ENCODE measurements at regions not wholly inside any gene's neighbourhood (a gene's known extent, or its start where the extent isn't known, plus 50 kb on each side); places are given as distances from the start of the nearest gene placed in this dataset.
"Not testable (repeated sequence)": the region's sequence is repeated elsewhere in the genome, so short reads cannot be mapped to it uniquely, and the experiment has no call there.

DNA sequence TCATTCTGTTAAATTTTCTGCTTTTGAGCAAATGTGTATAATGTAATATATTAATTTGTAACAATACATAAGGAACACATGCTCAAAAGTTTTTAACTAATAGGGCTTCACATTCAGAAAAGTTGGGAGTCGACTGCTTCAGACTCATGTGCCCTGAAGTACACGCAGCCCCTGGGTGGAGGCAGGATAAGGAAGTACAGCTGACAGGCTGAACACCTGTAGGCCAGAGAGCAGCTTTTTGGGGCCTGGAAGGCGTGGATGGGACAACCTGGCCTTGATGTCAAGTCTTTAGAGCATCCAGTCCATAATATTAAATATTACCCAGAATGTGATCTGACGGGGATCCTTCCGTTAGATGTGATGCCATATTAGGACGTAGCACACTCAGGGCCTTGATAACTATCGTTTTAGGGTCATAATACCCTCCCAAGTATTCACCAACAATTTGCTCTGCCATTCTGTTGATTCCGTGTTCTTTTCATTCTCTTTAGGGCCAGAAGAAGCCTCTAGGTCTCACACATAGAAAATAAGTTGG, 485.2 kb downstream of the SIPA1L2 start:
- no peak for TF ChIP-seq POLR2A (IDR thresholded peaks at IDR 0.05)
- TF ChIP-seq, protein P1, sequence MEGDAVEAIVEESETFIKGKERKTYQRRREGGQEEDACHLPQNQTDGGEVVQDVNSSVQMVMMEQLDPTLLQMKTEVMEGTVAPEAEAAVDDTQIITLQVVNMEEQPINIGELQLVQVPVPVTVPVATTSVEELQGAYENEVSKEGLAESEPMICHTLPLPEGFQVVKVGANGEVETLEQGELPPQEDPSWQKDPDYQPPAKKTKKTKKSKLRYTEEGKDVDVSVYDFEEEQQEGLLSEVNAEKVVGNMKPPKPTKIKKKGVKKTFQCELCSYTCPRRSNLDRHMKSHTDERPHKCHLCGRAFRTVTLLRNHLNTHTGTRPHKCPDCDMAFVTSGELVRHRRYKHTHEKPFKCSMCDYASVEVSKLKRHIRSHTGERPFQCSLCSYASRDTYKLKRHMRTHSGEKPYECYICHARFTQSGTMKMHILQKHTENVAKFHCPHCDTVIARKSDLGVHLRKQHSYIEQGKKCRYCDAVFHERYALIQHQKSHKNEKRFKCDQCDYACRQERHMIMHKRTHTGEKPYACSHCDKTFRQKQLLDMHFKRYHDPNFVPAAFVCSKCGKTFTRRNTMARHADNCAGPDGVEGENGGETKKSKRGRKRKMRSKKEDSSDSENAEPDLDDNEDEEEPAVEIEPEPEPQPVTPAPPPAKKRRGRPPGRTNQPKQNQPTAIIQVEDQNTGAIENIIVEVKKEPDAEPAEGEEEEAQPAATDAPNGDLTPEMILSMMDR (IDR thresholded peaks at IDR 0.05): no peak
- Histone ChIP-seq H3K4me1 (no peaks in the 10 kb centered on the region), H3K27me3 (no peaks in the 10 kb centered on the region), H3K27ac (no peak overlapping the region), H3K36me3 (no peaks in the 10 kb centered on the region), H3K9me3 (no peaks in the 10 kb centered on the region), H3K4me3 (no peak overlapping the region)
- DNase-seq: no peak

DNA sequence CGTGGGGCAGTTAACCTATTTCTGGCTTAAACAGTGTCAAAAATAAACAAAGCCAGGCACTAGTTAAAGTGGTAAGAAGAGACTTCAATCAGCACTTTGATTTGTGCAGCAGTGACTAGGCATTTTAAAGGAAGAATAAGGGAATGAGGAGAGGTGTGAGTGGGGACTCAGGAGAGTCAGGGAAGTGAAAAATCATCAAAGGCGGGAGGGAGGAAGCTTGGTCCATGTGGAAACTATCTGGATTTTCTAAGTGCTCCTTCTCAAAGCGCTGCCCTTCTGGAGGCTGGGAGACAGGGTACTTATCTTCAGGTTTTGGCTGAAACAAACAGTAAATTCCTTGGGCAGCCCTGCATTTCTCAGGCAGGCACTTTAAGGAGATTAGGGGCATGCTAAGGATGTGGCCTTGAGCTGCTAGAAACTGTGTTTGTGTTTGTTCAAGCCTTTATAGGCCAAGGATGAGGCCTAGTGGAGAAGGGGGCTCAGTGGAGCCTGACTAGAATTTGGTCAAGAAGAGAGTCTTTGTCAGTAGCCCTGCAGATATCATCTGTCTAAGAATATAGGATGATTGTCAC, 486.5 kb downstream of the SIPA1L2 start:
- DNase-seq: no peak
- Histone ChIP-seq H3K9me3 (no peaks in the 10 kb centered on the region), H3K36me3 (no peaks in the 10 kb centered on the region), H3K4me1 (no peaks in the 10 kb centered on the region), H3K4me3 (no peak overlapping the region), H3K27me3 (no peaks in the 10 kb centered on the region), H3K27ac (peak overlapping the region in 1 of 4 donors; percentile 36)
- TF ChIP-seq, protein P1 (IDR thresholded peaks at IDR 0.05): no peak
- no peak for TF ChIP-seq POLR2A (IDR thresholded peaks at IDR 0.05)

DNA sequence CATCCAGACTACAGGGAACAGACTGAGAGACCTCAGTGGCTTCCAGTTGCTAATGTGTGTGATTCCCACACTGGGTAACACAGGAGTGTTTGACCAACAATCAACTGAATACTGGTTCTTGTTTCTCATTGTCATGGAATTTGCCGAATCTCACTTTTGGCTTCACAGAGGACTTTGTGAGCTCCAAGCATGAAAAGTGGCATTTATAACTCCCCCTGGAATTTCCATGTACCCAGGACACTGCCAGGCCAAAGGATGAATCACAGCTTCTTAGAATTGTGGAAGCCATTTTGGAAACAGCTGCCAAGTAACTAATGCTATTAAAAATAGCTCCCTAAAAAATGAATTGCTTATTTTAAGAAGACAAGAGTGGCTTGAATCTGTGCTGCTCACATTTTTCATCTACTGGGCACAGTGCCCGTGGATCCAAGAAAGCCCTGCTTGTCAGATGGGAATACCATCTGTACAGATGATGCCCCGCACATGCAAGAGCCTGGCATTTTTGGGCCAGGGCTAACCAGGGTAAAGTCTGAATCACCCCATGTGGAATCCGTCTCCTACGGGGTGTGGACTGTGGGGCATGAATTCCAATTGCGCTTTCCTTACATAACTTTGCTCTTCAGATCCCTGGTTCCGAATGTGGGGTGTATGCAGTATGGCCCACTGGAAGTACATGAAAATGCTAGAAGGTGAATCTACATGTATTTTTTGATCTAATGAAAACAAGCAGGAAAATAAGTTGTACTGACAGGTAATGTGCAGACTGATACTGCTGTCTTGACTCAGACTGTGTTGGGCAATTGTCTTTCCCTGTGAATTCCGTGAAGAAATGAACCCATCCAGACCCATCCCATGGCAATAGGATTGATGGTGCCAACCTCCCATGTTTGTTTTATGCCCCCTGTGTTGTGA, 487.3 kb downstream of the SIPA1L2 start:
- Histone ChIP-seq H3K4me1 (no peaks in the 10 kb centered on the region), H3K4me3 (no peak overlapping the region), H3K27me3 (no peaks in the 10 kb centered on the region), H3K27ac (peak overlapping the region in 1 of 4 donors; percentile 36), H3K36me3 (no peaks in the 10 kb centered on the region), H3K9me3 (no peaks in the 10 kb centered on the region)
- TF ChIP-seq, protein P1 (IDR thresholded peaks at IDR 0.05): no peak
- no peak for TF ChIP-seq POLR2A (IDR thresholded peaks at IDR 0.05)
- no peak for DNase-seq

DNA sequence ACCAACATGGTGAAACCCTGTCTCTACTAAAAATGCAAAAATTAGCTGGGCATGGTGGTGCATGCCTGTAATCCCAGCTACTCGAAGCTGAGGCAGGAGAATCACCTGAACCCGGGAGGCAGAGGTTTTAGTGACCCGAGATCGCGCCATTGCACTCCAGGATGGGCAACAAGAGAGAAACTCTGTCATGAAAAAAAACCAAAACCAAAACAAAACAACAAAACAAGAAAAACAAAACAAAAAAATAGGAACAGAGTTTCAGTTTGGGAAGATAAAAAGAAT, 488.8 kb downstream of the SIPA1L2 start:
- not testable (repeated sequence) for H3K4me1 ChIP-seq, H3K9me3 ChIP-seq, H3K27ac ChIP-seq, H3K4me3 ChIP-seq, DNase-seq, H3K36me3 ChIP-seq, H3K27me3 ChIP-seq

DNA sequence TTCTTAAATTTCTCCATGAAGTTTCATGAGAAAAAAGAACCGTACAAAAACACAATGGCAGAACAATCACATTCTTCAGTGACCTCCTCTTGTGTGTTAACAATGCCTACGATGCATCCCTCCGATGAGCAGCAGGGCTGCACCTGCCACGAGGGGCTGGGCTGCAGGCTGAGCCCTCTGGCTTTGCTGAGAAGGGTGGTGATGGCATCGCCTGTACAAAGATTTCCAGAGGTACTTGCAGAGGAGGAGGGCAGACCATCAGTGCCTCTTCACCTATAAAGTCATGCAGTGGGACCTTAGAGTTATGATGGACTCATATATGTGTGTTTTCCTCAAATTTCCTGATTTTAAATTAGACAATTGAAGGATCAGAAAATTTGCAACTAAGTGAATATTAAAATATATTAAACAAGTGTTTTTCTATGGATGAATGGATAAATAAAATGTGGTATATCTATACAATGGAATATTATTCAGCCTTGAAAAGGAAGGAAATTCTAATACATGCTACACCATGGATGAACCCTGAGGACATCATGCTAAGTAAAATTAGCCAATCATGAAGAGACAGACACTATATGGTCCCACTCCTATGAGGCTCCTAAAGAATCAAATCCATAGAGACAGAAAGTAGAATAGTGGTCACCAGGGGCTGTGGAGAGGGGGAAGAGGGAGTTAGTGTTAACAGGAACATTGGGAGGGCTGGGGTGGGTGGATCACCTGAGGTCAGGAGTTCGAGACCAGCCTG, 489.3 kb downstream of the SIPA1L2 start:
- Histone ChIP-seq H3K27me3 (no peaks in the 10 kb centered on the region), H3K27ac (no peak overlapping the region), H3K4me3 (no peak overlapping the region), H3K9me3 (no peaks in the 10 kb centered on the region), H3K4me1 (no peaks in the 10 kb centered on the region), H3K36me3 (no peaks in the 10 kb centered on the region)
- DNase-seq: no peak
- TF ChIP-seq, protein P1 (IDR thresholded peaks at IDR 0.05): no peak
- no peak for TF ChIP-seq POLR2A (IDR thresholded peaks at IDR 0.05)

DNA sequence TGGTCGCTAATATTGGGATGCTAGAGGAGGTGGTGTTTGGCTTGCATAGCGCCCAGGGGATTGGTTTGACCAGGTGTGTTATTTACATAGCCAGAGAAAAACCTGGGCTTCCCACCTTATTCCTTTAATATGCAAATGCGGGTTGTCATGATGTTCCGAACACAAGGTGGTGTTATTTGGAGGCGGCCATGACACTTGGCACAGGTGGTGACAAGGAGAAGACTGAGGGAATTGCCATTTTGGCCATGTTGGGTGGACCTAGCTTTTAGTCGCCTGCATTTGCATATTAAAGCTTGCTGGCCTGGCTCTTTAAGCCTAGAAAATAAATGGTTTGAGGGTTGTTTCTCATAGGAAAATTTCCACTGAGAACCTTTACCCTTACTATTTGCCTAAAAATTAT, 490.5 kb downstream of the SIPA1L2 start:
- TF ChIP-seq POLR2A (IDR thresholded peaks at IDR 0.05): no peak
- TF ChIP-seq, protein P1 (IDR thresholded peaks at IDR 0.05): no peak

More for the DNA sequence above, 490.5 kb downstream of the SIPA1L2 start:
- Histone ChIP-seq H3K36me3 (no peaks in the 10 kb centered on the region), H3K4me1 (no peaks in the 10 kb centered on the region), H3K4me3 (no peak overlapping the region), H3K27me3 (no peaks in the 10 kb centered on the region), H3K9me3 (no peaks in the 10 kb centered on the region), H3K27ac (no peak overlapping the region)
- DNase-seq: no peak

Measured in Peyer's patch (tissue), 4 donors.